HUES48 (cell line): ENCODE measurements at regions not wholly inside any gene's neighbourhood (a gene's known extent, or its start where the extent isn't known, plus 50 kb on each side); places are given as distances from the start of the nearest gene placed in this dataset.

Experiments
- H3K27ac ChIP-seq: one replicate; pipeline ENCODE4 v1.7.0; 2013; ENCODE audit warnings: low read depth, low read length, inconsistent platforms
- H3K27me3 ChIP-seq: 2 replicates; pipeline ENCODE4 v1.6.1; 2013; ENCODE audit warnings: mild to moderate bottlenecking, low read length; ENCODE audit not compliant: control insufficient read depth, insufficient read depth
- H3K36me3 ChIP-seq: 2 replicates; pipeline ENCODE4 v1.6.1; 2013; ENCODE audit warnings: low read length; ENCODE audit not compliant: control insufficient read depth, insufficient read depth
- H3K4me1 ChIP-seq: 2 replicates; pipeline ENCODE4 v1.6.1; 2013; ENCODE audit warnings: mild to moderate bottlenecking, low read length; ENCODE audit not compliant: control insufficient read depth, insufficient read depth
- H3K4me3 ChIP-seq: 2 replicates; pipeline ENCODE4 v1.5.1; 2013; ENCODE audit warnings: mild to moderate bottlenecking, low read depth, low read length
- H3K9ac ChIP-seq: 2 replicates; pipeline ENCODE4 v1.6.1; 2013; ENCODE audit warnings: mild to moderate bottlenecking, low read depth, low read length, moderate library complexity
- H3K9me3 ChIP-seq: 2 replicates; pipeline ENCODE4 v1.6.1; 2013; ENCODE audit warnings: low read length; ENCODE audit not compliant: control insufficient read depth, insufficient read depth

- Histone ChIP-seq H3K9me3 (peaks cover 4% of the 10 kb centered on the region), H3K27ac (no peak overlapping the region), H3K9ac (no peak overlapping the region), H3K4me3 (no peak overlapping the region), H3K4me1 (peaks cover 8% of the 10 kb centered on the region; the same call in 1 of the 2 replicates), H3K27me3 (no peaks in the 10 kb centered on the region), H3K36me3 (no peaks in the 10 kb centered on the region)
Measured at GRCh38 chr2:235398321-235398720, 95.5 kb upstream of the AGAP1 start.

GRCh38 chr2:235399895-235400294 is 93.9 kb upstream of the AGAP1 start:
- H3K4me1 ChIP-seq: peaks cover 8% of the 10 kb centered on the region; the same call in 1 of the 2 replicates
- H3K27ac ChIP-seq: no peak overlapping the region
- no peak overlapping the region for H3K9ac ChIP-seq
- peaks cover 4% of the 10 kb centered on the region for H3K9me3 ChIP-seq
- no peaks in the 10 kb centered on the region for H3K27me3 ChIP-seq
- H3K4me3 ChIP-seq: no peak overlapping the region
- H3K36me3 ChIP-seq: no peaks in the 10 kb centered on the region

GRCh38 chr2:235402422-235402821 is 91.4 kb upstream of the AGAP1 start:
- Histone ChIP-seq H3K9me3 (peaks cover 4% of the 10 kb centered on the region), H3K27me3 (no peaks in the 10 kb centered on the region), H3K4me3 (no peak overlapping the region), H3K9ac (no peak overlapping the region), H3K27ac (no peak overlapping the region), H3K36me3 (no peaks in the 10 kb centered on the region), H3K4me1 (peaks cover 8% of the 10 kb centered on the region; the same call in 1 of the 2 replicates)

GRCh38 chr2:235405612-235406361 is 88.1 kb upstream of the AGAP1 start:
- Histone ChIP-seq H3K27ac (no peak overlapping the region), H3K4me3 (no peak overlapping the region), H3K36me3 (no peaks in the 10 kb centered on the region), H3K27me3 (no peaks in the 10 kb centered on the region), H3K9me3 (no peaks in the 10 kb centered on the region), H3K9ac (no peak overlapping the region), H3K4me1 (peaks cover 3% of the 10 kb centered on the region; the same call in 1 of the 2 replicates)

- Histone ChIP-seq H3K4me1 (peaks cover 3% of the 10 kb centered on the region; the same call in 1 of the 2 replicates), H3K27ac (no peak overlapping the region), H3K27me3 (no peaks in the 10 kb centered on the region), H3K4me3 (no peak overlapping the region), H3K9me3 (no peaks in the 10 kb centered on the region), H3K9ac (no peak overlapping the region), H3K36me3 (no peaks in the 10 kb centered on the region)
Measured at GRCh38 chr2:235406430-235406829, 87.4 kb upstream of the AGAP1 start.

- H3K9me3 ChIP-seq: no peaks in the 10 kb centered on the region
- no peaks in the 10 kb centered on the region for H3K4me1 ChIP-seq
- no peaks in the 10 kb centered on the region for H3K27me3 ChIP-seq
- H3K36me3 ChIP-seq: no peaks in the 10 kb centered on the region
- H3K27ac ChIP-seq: no peak overlapping the region
- no peak overlapping the region for H3K4me3 ChIP-seq
- no peak overlapping the region for H3K9ac ChIP-seq
Measured at GRCh38 chr2:235411905-235412485, 81.8 kb upstream of the AGAP1 start.

- Histone ChIP-seq H3K9me3 (no peaks in the 10 kb centered on the region), H3K9ac (no peak overlapping the region), H3K36me3 (no peaks in the 10 kb centered on the region), H3K4me3 (no peak overlapping the region), H3K27me3 (no peaks in the 10 kb centered on the region), H3K4me1 (no peaks in the 10 kb centered on the region), H3K27ac (no peak overlapping the region)
Measured at GRCh38 chr2:235413064-235413463, 80.8 kb upstream of the AGAP1 start.

GRCh38 chr2:235414422-235414821 is 79.4 kb upstream of the AGAP1 start:
- Histone ChIP-seq H3K4me1 (no peaks in the 10 kb centered on the region), H3K27me3 (no peaks in the 10 kb centered on the region), H3K27ac (no peak overlapping the region), H3K36me3 (no peaks in the 10 kb centered on the region), H3K4me3 (no peak overlapping the region), H3K9ac (no peak overlapping the region), H3K9me3 (no peaks in the 10 kb centered on the region)

- Histone ChIP-seq H3K9ac (no peak overlapping the region), H3K36me3 (no peaks in the 10 kb centered on the region), H3K9me3 (no peaks in the 10 kb centered on the region), H3K4me3 (no peak overlapping the region), H3K4me1 (no peaks in the 10 kb centered on the region), H3K27ac (no peak overlapping the region), H3K27me3 (no peaks in the 10 kb centered on the region)
Measured at GRCh38 chr2:235416858-235417499, 76.9 kb upstream of the AGAP1 start.

- no peaks in the 10 kb centered on the region for H3K4me1 ChIP-seq
- no peaks in the 10 kb centered on the region for H3K9me3 ChIP-seq
- no peak overlapping the region for H3K27ac ChIP-seq
- H3K4me3 ChIP-seq: no peak overlapping the region
- H3K27me3 ChIP-seq: no peaks in the 10 kb centered on the region
- H3K9ac ChIP-seq: no peak overlapping the region
- no peaks in the 10 kb centered on the region for H3K36me3 ChIP-seq
Measured at GRCh38 chr2:235418918-235419317, 74.9 kb upstream of the AGAP1 start.

GRCh38 chr2:235419996-235420395 is 73.8 kb upstream of the AGAP1 start:
- Histone ChIP-seq H3K27ac (no peak overlapping the region), H3K27me3 (no peaks in the 10 kb centered on the region), H3K9me3 (0 out of 2 replicates have a peak, but pooled peaks cover 4% of the 10 kb centered on the region), H3K36me3 (no peaks in the 10 kb centered on the region), H3K4me1 (no peaks in the 10 kb centered on the region), H3K4me3 (no peak overlapping the region), H3K9ac (no peak overlapping the region)
